GM23248 (cell line): ENCODE measurements at regions not wholly inside any gene's neighbourhood (a gene's known extent, or its start where the extent isn't known, plus 50 kb on each side); places are given as distances from the start of the nearest gene placed in this dataset.
"Not testable (repeated sequence)": the region's sequence is repeated elsewhere in the genome, so short reads cannot be mapped to it uniquely, and the experiment has no call there.

Experiments
- DNase-seq: peaks from one replicate; pipeline ENCODE4 v3.0.0-alpha.2; 2015
- H2AFZ ChIP-seq: fragments of 200-600 bp; sonication (generic); 2 replicates; pipeline ENCODE4 v1.6.1; 2016; ENCODE audit warnings: antibody characterized with exemption
- H3F3A ChIP-seq: fragments of 200-600 bp; sonication (generic); 2 replicates; pipeline ENCODE4 v1.6.1; 2016; ENCODE audit warnings: mild to moderate bottlenecking, antibody characterized with exemption, mixed run types; ENCODE audit not compliant: insufficient read depth
- H3K27ac ChIP-seq: fragments of 200-600 bp; sonication (generic); 2 replicates; pipeline ENCODE4 v1.5.1; 2016; ENCODE audit warnings: mild to moderate bottlenecking
- H3K27me3 ChIP-seq: fragments of 200-600 bp; sonication (generic); replicated peaks from 2 replicates; pipeline ENCODE4 v1.6.1; 2016; ENCODE audit warnings: mild to moderate bottlenecking; ENCODE audit not compliant: insufficient read depth
- H3K36me3 ChIP-seq: fragments of 200-600 bp; sonication (generic); 2 replicates; pipeline ENCODE4 v1.6.1; 2016; ENCODE audit warnings: low read depth, mild to moderate bottlenecking
- H3K4me1 ChIP-seq: fragments of 200-600 bp; sonication (generic); 2 replicates; pipeline ENCODE4 v1.6.1; 2016; ENCODE audit warnings: mild to moderate bottlenecking; ENCODE audit not compliant: insufficient read depth
- H3K4me2 ChIP-seq: fragments of 200-600 bp; sonication (generic); one replicate; pipeline ENCODE4 v1.6.1; 2016; ENCODE audit warnings: mild to moderate bottlenecking; ENCODE audit not compliant: unreplicated experiment
- H3K4me3 ChIP-seq: fragments of 200-600 bp; sonication (generic); 2 replicates; pipeline ENCODE4 v1.5.1; 2016; ENCODE audit warnings: mild to moderate bottlenecking
- H3K79me2 ChIP-seq: fragments of 200-600 bp; sonication (generic); 2 replicates; pipeline ENCODE4 v1.6.1; 2016; ENCODE audit warnings: mild to moderate bottlenecking; ENCODE audit not compliant: insufficient read depth
- H3K9ac ChIP-seq: fragments of 200-600 bp; sonication (generic); 2 replicates; pipeline ENCODE4 v1.6.1; 2016; ENCODE audit warnings: mild to moderate bottlenecking
- H3K9me2 ChIP-seq: fragments of 200-600 bp; sonication (generic); 2 replicates; pipeline ENCODE4 v1.6.1; 2016; ENCODE audit warnings: mixed run types, mild to moderate bottlenecking, moderate library complexity; ENCODE audit not compliant: insufficient read depth
- H3K9me3 ChIP-seq: fragments of 200-600 bp; sonication (generic); one replicate; pipeline ENCODE4 v1.6.1; 2017; ENCODE audit warnings: low read depth
- H4K20me1 ChIP-seq: fragments of 200-600 bp; sonication (generic); 2 replicates; pipeline ENCODE4 v1.6.0; 2016; ENCODE audit not compliant: insufficient read depth
- EZH2 ChIP-seq: fragments of 200-600 bp; sonication (generic); IDR thresholded peaks from 2 replicates; pipeline ENCODE4 v1.6.1; 2018; ENCODE audit warnings: antibody characterized with exemption, mild to moderate bottlenecking; ENCODE audit not compliant: insufficient read depth, poor library complexity, severe bottlenecking
- EZH2phosphoT487 ChIP-seq: fragments of 200-600 bp; sonication (generic); IDR thresholded peaks from 2 replicates; pipeline ENCODE4 v1.6.1; 2018; ENCODE audit warnings: antibody characterized with exemption, moderate library complexity, mild to moderate bottlenecking, low read depth; ENCODE audit not compliant: insufficient read depth
- WGBS, 2 experiments: methylation state at CpG; one replicate each; pipeline ENCODE4 v1.1.6; 2015 to 2017; ENCODE audit warnings: low lambda C conversion rate in 2 of 2, low coverage in 1 of 2; ENCODE audit errors: missing lambda C conversion rate in 2 of 2; 5-methylcytosine and 5-hydroxymethylcytosine counted together
- in situ Hi-C: fragments of 300-500 bp; cut with MboI; formaldehyde crosslinking; loops from 2 replicates; pipeline ENCODE4 v1.15.0; 2020

DNA sequence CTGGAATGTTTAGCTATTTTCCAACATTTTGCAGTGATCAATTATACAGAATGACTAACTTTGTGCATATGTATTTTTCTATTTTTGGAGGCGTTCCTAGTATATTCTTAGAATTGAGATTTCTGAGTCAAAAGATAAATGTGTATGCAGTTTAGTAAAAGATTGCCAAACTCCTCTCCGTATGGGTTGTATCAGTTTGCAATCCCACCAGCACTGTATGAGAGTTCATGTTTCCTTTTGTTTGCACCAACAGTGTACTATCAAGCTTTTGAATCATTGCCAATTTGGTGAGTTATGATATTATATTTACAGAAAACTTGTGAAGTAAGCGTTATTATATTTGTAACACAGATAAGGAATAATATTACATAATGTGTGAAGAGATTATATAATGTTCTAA, 658.7 kb downstream of the JRKL start:
- Histone ChIP-seq H3K27ac (no peak overlapping the region), H3K9me3 (no peaks in the 10 kb centered on the region), H3K9me2 (no peaks in the 10 kb centered on the region), H3K27me3 (no peaks in the 10 kb centered on the region), H3K36me3 (no peaks in the 10 kb centered on the region), H3K4me2 (no peak overlapping the region), H3F3A (no peaks in the 10 kb centered on the region), H3K9ac (no peak overlapping the region), H4K20me1 (no peaks in the 10 kb centered on the region), H2AFZ (no peak overlapping the region), H3K79me2 (no peaks in the 10 kb centered on the region), H3K4me1 (no peaks in the 10 kb centered on the region), H3K4me3 (no peak overlapping the region)
- in situ Hi-C loops: no loop called here
- TF ChIP-seq EZH2phosphoT487 (no peak), EZH2 (no peak)
- no peak for DNase-seq
- 15 to 16% methylated on average over 3 of the region's 3 CpGs for WGBS, 2 experiments

DNA sequence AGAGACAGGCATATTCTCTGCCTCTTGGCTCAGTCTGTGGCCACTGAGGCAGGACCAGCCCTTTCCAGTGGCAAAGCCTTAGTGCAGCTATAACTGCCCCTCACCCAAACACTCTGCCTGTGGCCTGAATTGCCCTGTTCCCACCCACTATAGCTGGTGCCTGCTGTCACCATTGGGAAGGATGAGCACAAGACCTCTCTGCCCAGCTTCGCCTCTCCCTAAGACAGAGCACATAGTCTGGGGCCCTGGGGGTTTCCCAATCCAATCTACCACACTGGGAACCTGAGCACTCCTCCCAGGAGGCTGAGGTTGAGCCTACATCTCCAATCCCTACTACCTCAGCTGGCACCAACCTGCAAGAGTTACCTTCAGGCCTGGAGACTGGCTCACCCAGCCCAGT, 670.4 kb downstream of the JRKL start:
- in situ Hi-C loops: no loop called here
- Histone ChIP-seq H3F3A (no peaks in the 10 kb centered on the region), H3K79me2 (no peaks in the 10 kb centered on the region), H3K4me3 (no peak overlapping the region), H2AFZ (no peak overlapping the region), H3K36me3 (no peaks in the 10 kb centered on the region), H3K4me2 (no peak overlapping the region), H3K27ac (no peak overlapping the region), H4K20me1 (no peaks in the 10 kb centered on the region), H3K9me3 (no peaks in the 10 kb centered on the region), H3K9ac (no peak overlapping the region), H3K9me2 (no peaks in the 10 kb centered on the region), H3K4me1 (no peaks in the 10 kb centered on the region), H3K27me3 (no peaks in the 10 kb centered on the region)
- WGBS, 2 experiments: 18 to 50% methylated on average over 1 of the region's 1 CpG
- no peak for DNase-seq
- TF ChIP-seq EZH2phosphoT487: no peak
- TF ChIP-seq EZH2: no peak

DNA sequence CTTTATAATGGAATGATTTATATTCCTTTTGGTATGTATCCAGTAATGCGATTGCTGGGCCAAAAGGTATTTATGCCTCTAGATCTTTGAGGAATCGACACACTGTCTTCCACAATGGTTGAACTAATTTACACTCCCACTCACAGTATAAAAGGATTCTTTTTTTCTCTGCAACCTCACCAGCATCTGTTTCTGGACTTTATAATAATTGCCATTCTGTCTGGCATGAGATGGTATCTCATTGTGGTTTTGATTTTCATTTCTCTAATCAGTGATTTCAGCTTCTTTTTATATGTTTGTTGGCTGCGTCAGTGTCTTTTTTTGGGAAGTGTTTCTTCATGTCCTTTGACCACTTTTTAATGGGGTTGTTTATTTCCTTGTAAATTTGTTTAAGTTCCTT, 679.3 kb downstream of the JRKL start:
- H3K4me3 ChIP-seq: no peak overlapping the region
- H3K36me3 ChIP-seq: no peaks in the 10 kb centered on the region
- H3K9me3 ChIP-seq: no peaks in the 10 kb centered on the region
- no peaks in the 10 kb centered on the region for H3F3A ChIP-seq
- whole genome bisulfite sequencing, 2 experiments: 4 to 6% methylated on average over 3 of the region's 3 CpGs
- TF ChIP-seq EZH2 (no peak), EZH2phosphoT487 (no peak)
- DNase-seq: no peak
- H2AFZ ChIP-seq: no peak overlapping the region
- in situ Hi-C loops: no loop called here
- H3K9me2 ChIP-seq: no peaks in the 10 kb centered on the region
- no peaks in the 10 kb centered on the region for H3K79me2 ChIP-seq
- H3K4me2 ChIP-seq: no peak overlapping the region
- no peak overlapping the region for H3K27ac ChIP-seq
- no peaks in the 10 kb centered on the region for H4K20me1 ChIP-seq
- H3K9ac ChIP-seq: no peak overlapping the region
- no peaks in the 10 kb centered on the region for H3K27me3 ChIP-seq
- no peaks in the 10 kb centered on the region for H3K4me1 ChIP-seq

DNA sequence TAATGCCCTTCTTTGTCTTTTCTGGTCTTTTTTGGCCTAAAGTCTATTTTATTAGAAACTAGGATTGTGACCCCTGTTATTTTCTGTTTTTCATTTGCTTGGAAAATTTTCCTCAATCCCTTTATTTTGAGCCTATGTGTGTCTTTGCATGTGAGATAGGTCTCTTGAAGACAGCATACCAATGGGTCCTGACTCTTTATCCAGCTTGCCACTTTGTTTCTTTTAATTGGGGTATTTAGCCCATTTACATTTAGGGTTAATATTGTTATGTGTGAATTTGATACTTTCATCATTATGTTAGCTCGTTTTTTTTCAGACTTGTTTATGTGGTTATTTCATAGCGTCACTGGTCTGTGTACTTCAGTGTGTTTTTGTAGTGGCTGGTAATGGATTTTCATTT, 682.6 kb downstream of the JRKL start:
- no peaks in the 10 kb centered on the region for H3F3A ChIP-seq
- in situ Hi-C loops: no loop called here

DNA sequence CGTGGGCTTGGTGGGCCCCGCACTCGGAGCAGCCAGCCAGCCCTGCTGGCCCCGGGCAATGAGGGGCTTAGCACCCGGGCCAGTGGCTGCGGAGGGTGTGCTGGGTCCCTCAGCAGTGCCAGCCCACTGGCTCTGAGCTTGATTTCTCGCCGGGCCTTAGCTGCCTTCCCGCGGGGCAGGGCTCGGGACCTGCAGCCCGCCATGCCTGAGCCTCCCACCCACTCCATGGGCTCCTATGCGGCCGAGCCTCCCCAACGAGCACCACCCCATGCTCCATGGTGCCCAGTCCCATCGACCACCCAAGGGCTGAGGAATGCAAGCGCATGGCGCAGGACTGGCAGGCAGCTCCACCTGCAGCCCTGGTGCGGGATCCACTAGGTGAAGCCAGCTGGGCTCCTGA, 686.9 kb downstream of the JRKL start:
- in situ Hi-C loops, DNase-seq, H3K36me3 ChIP-seq, H3K9me2 ChIP-seq, H3K27ac ChIP-seq, H3K27me3 ChIP-seq, H2AFZ ChIP-seq, H3K9me3 ChIP-seq, H4K20me1 ChIP-seq, H3K9ac ChIP-seq, H3F3A ChIP-seq, H3K79me2 ChIP-seq, H3K4me3 ChIP-seq, H3K4me2 ChIP-seq, H3K4me1 ChIP-seq: not testable (repeated sequence)
- 60 to 69% methylated on average over 5 to 12 of the region's 19 CpGs for WGBS, 2 experiments

More for the DNA sequence above, 682.6 kb downstream of the JRKL start:
- Histone ChIP-seq H3K9me3 (no peaks in the 10 kb centered on the region), H3K4me3 (no peak overlapping the region), H2AFZ (no peak overlapping the region), H3K4me2 (no peak overlapping the region), H3K9me2 (no peaks in the 10 kb centered on the region), H3K9ac (no peak overlapping the region), H4K20me1 (no peaks in the 10 kb centered on the region), H3K36me3 (no peaks in the 10 kb centered on the region), H3K79me2 (no peaks in the 10 kb centered on the region), H3K27ac (no peak overlapping the region), H3K27me3 (no peaks in the 10 kb centered on the region), H3K4me1 (no peaks in the 10 kb centered on the region)
- TF ChIP-seq EZH2phosphoT487: no peak
- TF ChIP-seq EZH2: no peak
- WGBS, 2 experiments: 34 to 37% methylated on average over 2 of the region's 2 CpGs
- DNase-seq: no peak
